ENCODE measurements at regions not wholly inside any gene's neighbourhood (a gene's known extent, or its start where the extent isn't known, plus 50 kb on each side); places are given as distances from the start of the nearest gene placed in this dataset.

- no peak for TF ChIP-seq CTCF (conservative IDR thresholded peaks at IDR 0.05; ENCODE audit: low read length)
- TF ChIP-seq EZH2phosphoT487 (IDR thresholded peaks at IDR 0.05; ENCODE audit: borderline replicate concordance) = no peak
These were observed 67.8 kb upstream of the ARHGAP32 start for GRCh38 chr11:129259931-129260348.
